K562 (cell line): ENCODE measurements at regions not wholly inside any gene's neighbourhood (a gene's known extent, or its start where the extent isn't known, plus 50 kb on each side); places are given as distances from the start of the nearest gene placed in this dataset.
"Not testable (repeated sequence)": the region's sequence is repeated elsewhere in the genome, so short reads cannot be mapped to it uniquely, and the experiment has no call there.

Experiments used
- CCNT2 ChIP-seq: IDR thresholded peaks from 2 replicates; pipeline ENCODE4 v1.6.1; 2011; ENCODE audit warnings: borderline replicate concordance, low read depth, mild to moderate bottlenecking, moderate library complexity, mixed read lengths, low read length; ENCODE audit not compliant: insufficient read length; ENCODE audit errors: extremely low read depth
- CREB1 ChIP-seq, 2 experiments: sonication (generic) in 1 of 2; formaldehyde crosslinking in 1 of 2; IDR thresholded peaks; 2 replicates each; pipeline versions ENCODE4 v1.6.1 to v1.8.0; 2012 to 2022; ENCODE audit warnings: inconsistent platforms in 1 of 2, mild to moderate bottlenecking in 1 of 2, missing genetic modification reagents in 1 of 2, moderate library complexity in 1 of 2
- HDAC6 ChIP-seq: IDR thresholded peaks from 2 replicates; pipeline ENCODE4 v1.6.1; 2012; ENCODE audit warnings: low read depth, mild to moderate bottlenecking, control low read depth, inconsistent platforms, low read length, moderate library complexity
- RAD21 ChIP-seq, 2 experiments: fragments of 250-450 bp in 1 of 2; fragments of 450-650 bp in 1 of 2; sonication (Bioruptor Pico) in 1 of 2; formaldehyde crosslinking in 1 of 2; IDR thresholded peaks in 1 of 2; conservative IDR thresholded peaks in 1 of 2; 2 replicates each; pipeline versions ENCODE4 v1.4.0 to v1.8.0; 2020 to 2022; ENCODE audit warnings: mild to moderate bottlenecking in 2 of 2, moderate library complexity in 1 of 2
- ZNF780A ChIP-seq: fragments of 250-450 bp; sonication (Bioruptor Pico); IDR thresholded peaks from 2 replicates; pipeline ENCODE4 v1.5.0; 2021; ENCODE audit warnings: mild to moderate bottlenecking
- TF ChIP-seq, protein P1 (sequence below), 3 experiments: IDR thresholded peaks in 2 of 3; conservative IDR thresholded peaks in 1 of 3; 2 replicates each; pipeline ENCODE4 v1.5.1; 2011 to 2012; ENCODE audit warnings: low read length in 3 of 3, mild to moderate bottlenecking in 3 of 3, control low read depth in 2 of 3, improper control_type of control experiment in 1 of 3, inconsistent platforms in 1 of 3, low read depth in 1 of 3, mixed read lengths in 1 of 3, moderate library complexity in 1 of 3; ENCODE audit not compliant: insufficient read depth in 2 of 3

DNA sequence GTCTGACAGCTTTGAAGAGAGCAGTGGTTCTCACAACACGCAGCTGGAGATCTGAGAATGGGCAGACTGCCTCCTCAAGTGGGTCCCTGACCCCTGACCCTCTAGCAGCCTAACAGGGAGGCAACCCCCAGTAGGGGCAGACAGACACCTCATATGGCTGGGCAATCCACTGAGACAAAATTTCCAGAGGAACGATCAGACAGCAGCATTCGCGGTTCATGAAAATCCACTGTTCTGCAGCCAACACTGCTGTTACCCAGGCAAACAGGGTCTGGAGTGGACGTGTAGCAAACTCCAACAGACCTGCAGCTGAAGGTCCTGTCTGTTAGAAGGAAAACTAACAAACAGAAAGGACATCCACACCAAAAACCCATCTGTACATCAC is 212.1 kb downstream of the FOXD4L6 start:
- TF ChIP-seq, protein P1, sequence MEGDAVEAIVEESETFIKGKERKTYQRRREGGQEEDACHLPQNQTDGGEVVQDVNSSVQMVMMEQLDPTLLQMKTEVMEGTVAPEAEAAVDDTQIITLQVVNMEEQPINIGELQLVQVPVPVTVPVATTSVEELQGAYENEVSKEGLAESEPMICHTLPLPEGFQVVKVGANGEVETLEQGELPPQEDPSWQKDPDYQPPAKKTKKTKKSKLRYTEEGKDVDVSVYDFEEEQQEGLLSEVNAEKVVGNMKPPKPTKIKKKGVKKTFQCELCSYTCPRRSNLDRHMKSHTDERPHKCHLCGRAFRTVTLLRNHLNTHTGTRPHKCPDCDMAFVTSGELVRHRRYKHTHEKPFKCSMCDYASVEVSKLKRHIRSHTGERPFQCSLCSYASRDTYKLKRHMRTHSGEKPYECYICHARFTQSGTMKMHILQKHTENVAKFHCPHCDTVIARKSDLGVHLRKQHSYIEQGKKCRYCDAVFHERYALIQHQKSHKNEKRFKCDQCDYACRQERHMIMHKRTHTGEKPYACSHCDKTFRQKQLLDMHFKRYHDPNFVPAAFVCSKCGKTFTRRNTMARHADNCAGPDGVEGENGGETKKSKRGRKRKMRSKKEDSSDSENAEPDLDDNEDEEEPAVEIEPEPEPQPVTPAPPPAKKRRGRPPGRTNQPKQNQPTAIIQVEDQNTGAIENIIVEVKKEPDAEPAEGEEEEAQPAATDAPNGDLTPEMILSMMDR (IDR thresholded peaks at IDR 0.05 in 2 of 3, conservative IDR thresholded peaks at IDR 0.05 in 1 of 3; ENCODE audit: insufficient read depth in 2 of 3, low read depth in 1 of 3, low read length in 3 of 3) = not testable (repeated sequence)
- TF ChIP-seq HDAC6; CCNT2; RAD21 (CRISPR knock-in tag; conservative IDR thresholded peaks at IDR 0.05 in 1 of 2, IDR thresholded peaks at IDR 0.05 in 1 of 2); ZNF780A; CREB1 (IDR thresholded peaks at IDR 0.05); CREB1 (CRISPR knock-in tag; IDR thresholded peaks at IDR 0.05): not testable (repeated sequence)
